ENCODE measurements at regions not wholly inside any gene's neighbourhood (a gene's known extent, or its start where the extent isn't known, plus 50 kb on each side); places are given as distances from the start of the nearest gene placed in this dataset.
"Not testable (repeated sequence)": the region's sequence is repeated elsewhere in the genome, so short reads cannot be mapped to it uniquely, and the experiment has no call there.

DNA sequence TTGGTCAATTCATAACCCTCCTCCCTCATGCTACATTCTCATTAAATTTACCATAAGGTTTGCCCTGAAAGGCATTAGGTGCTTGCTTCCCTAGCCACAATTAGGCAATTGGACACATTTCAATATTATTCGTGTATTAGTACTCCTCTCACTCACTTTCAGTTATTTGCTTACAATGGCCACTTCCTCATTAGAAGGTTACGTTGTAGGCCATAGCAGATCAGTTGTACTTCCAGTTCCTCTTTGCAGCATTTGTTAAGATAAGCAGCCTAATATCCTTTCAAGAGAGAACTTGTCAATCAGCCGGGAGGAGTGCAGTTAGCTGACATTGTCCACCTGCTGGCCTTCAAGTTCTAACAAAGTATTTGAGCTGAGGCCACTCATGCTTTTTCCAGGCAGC is 1017.2 kb downstream of the PCDH7 start:
- Histone ChIP-seq H3K9me3 (ENCODE audit: control insufficient read depth, low read length) (no peaks in the 10 kb centered on the region), H3K27me3 (ENCODE audit: control insufficient read depth, insufficient read depth, low read length) (no peaks in the 10 kb centered on the region), H3K4me2 (ENCODE audit: low read length) (no peak overlapping the region), H3K9ac (no peak overlapping the region), H3K4me1 (no peaks in the 10 kb centered on the region), H3K79me2 (no peaks in the 10 kb centered on the region), H3K27ac (no peak overlapping the region), H3K4me3 (ENCODE audit: low read depth, low read length) (no peak overlapping the region), H3K36me3 (ENCODE audit: control insufficient read depth, insufficient read depth, low read length) (no peaks in the 10 kb centered on the region), H2AFZ (no peak overlapping the region)
- TF ChIP-seq, protein P1, sequence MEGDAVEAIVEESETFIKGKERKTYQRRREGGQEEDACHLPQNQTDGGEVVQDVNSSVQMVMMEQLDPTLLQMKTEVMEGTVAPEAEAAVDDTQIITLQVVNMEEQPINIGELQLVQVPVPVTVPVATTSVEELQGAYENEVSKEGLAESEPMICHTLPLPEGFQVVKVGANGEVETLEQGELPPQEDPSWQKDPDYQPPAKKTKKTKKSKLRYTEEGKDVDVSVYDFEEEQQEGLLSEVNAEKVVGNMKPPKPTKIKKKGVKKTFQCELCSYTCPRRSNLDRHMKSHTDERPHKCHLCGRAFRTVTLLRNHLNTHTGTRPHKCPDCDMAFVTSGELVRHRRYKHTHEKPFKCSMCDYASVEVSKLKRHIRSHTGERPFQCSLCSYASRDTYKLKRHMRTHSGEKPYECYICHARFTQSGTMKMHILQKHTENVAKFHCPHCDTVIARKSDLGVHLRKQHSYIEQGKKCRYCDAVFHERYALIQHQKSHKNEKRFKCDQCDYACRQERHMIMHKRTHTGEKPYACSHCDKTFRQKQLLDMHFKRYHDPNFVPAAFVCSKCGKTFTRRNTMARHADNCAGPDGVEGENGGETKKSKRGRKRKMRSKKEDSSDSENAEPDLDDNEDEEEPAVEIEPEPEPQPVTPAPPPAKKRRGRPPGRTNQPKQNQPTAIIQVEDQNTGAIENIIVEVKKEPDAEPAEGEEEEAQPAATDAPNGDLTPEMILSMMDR (IDR thresholded peaks at IDR 0.05): no peak

DNA sequence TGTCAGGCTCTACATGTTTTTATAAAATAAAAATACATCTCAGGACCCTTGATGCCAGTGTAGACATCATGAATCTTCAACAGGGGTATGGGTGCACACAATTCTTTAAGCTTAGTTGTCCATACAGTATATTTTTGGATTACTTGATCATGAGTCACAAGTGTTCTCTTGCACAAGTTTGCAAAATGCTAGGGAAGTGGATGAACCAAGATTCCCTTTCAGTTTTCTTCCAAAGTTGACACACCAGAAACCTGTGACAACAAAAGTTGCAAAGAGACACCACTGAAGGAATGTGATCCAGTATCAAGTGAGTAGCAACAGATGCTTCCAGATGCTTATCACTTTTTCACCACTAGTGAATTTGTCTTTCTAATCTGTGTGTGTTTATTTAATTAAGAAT is 1021.2 kb downstream of the PCDH7 start:
- no peak overlapping the region for H2AFZ ChIP-seq
- H3K27me3 ChIP-seq (ENCODE audit: control insufficient read depth, insufficient read depth, low read length): no peaks in the 10 kb centered on the region
- no peak overlapping the region for H3K4me2 ChIP-seq (ENCODE audit: low read length)
- no peaks in the 10 kb centered on the region for H3K4me1 ChIP-seq
- no peaks in the 10 kb centered on the region for H3K9me3 ChIP-seq (ENCODE audit: control insufficient read depth, low read length)
- H3K9ac ChIP-seq: no peak overlapping the region
- no peaks in the 10 kb centered on the region for H3K79me2 ChIP-seq
- H3K27ac ChIP-seq: no peak overlapping the region
- TF ChIP-seq, protein P1 (IDR thresholded peaks at IDR 0.05): no peak
- H3K36me3 ChIP-seq (ENCODE audit: control insufficient read depth, insufficient read depth, low read length): no peaks in the 10 kb centered on the region
- no peak overlapping the region for H3K4me3 ChIP-seq (ENCODE audit: low read depth, low read length)

DNA sequence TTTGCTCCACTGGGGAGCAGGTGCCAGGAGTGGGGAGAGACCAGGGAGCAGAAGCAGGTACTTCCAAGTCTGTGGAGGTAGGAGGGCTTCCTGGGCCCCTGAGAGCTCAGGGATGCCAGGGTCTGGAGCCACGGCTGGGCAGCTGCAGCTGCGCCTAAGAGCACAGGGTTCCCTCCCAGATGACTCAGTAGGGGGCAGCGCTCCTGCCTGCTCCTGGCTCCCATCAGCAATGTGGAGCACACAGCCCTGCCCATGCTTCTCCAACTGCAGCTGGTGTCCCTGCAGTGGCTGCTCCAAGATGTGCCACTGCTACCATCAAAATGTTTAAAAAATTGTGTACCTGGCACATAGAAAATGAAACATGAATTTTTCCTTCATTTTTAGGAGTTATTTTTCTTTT is 1028.2 kb downstream of the PCDH7 start:
- Histone ChIP-seq H3K9me3 (ENCODE audit: control insufficient read depth, low read length) (no peaks in the 10 kb centered on the region), H3K27ac (no peak overlapping the region), H3K79me2 (no peaks in the 10 kb centered on the region), H3K4me3 (ENCODE audit: low read depth, low read length) (no peak overlapping the region), H3K9ac (no peak overlapping the region), H3K4me2 (ENCODE audit: low read length) (no peak overlapping the region), H3K36me3 (ENCODE audit: control insufficient read depth, insufficient read depth, low read length) (no peaks in the 10 kb centered on the region), H3K4me1 (no peaks in the 10 kb centered on the region), H2AFZ (no peak overlapping the region), H3K27me3 (ENCODE audit: control insufficient read depth, insufficient read depth, low read length) (no peaks in the 10 kb centered on the region)
- TF ChIP-seq, protein P1 (IDR thresholded peaks at IDR 0.05): no peak

DNA sequence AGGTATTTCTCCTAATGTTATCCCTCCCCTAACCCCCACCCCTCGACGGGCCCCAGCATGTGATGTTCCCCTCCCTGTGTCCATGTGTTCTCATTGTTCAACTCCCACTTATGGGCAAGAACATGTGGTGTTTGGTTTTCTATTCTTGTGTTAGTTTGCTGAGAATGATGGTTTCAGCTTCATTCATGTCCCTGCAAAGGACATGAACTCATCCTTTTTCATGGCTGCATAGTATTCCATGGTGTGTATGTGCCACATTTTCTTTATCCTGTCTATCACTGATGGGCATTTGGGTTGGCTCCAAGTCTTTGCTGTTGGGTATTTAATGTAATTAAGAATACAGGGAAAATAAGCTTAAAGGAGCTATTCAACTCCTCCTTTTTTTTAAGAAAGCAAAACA is 1030.4 kb downstream of the PCDH7 start:
- not testable (repeated sequence) for H3K4me3 ChIP-seq (ENCODE audit: low read depth, low read length); H2AFZ ChIP-seq; H3K4me1 ChIP-seq; H3K9ac ChIP-seq; H3K4me2 ChIP-seq (ENCODE audit: low read length); H3K36me3 ChIP-seq (ENCODE audit: control insufficient read depth, insufficient read depth, low read length); H3K27ac ChIP-seq; H3K9me3 ChIP-seq (ENCODE audit: control insufficient read depth, low read length); H3K27me3 ChIP-seq (ENCODE audit: control insufficient read depth, insufficient read depth, low read length); H3K79me2 ChIP-seq

DNA sequence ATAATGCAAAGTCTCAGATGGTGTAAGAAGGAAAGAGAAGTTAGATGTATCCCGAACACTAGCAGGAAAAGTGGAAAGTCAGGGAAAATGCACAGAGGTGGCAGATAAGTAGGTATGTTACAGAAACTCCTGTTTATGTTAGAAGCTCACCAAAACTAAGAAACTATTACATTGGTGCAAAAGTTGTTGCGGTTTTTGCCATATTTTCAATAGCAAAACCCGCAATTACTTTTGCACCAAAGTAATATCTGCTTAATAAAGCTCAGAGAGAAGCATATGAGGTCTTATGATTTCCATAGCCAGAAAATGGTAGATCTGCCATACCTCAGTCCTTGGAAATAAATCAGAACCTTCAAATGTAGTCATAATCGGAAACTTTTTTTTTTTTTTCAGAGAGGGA is 1035.6 kb downstream of the PCDH7 start:
- Histone ChIP-seq H3K4me1 (no peaks in the 10 kb centered on the region), H3K4me2 (ENCODE audit: low read length) (no peak overlapping the region), H2AFZ (no peak overlapping the region), H3K9me3 (ENCODE audit: control insufficient read depth, low read length) (no peaks in the 10 kb centered on the region), H3K27ac (no peak overlapping the region), H3K4me3 (ENCODE audit: low read depth, low read length) (no peak overlapping the region), H3K27me3 (ENCODE audit: control insufficient read depth, insufficient read depth, low read length) (no peaks in the 10 kb centered on the region), H3K36me3 (ENCODE audit: control insufficient read depth, insufficient read depth, low read length) (no peaks in the 10 kb centered on the region), H3K9ac (no peak overlapping the region), H3K79me2 (no peaks in the 10 kb centered on the region)
- TF ChIP-seq, protein P1 (IDR thresholded peaks at IDR 0.05): no peak
